Endothelial cell (in vitro differentiated cells): ENCODE measurements at regions not wholly inside any gene's neighbourhood (a gene's known extent, or its start where the extent isn't known, plus 50 kb on each side); places are given as distances from the start of the nearest gene placed in this dataset.

Experiments
- DNase-seq: peaks from one replicate; pipeline ENCODE4 v3.0.0; 2021; ENCODE audit warnings: low spot score
- H3K27ac Mint-ChIP-seq: one replicate; pipeline ENCODE4 v1.8.0; 2021; ENCODE audit warnings: mixed read lengths, inconsistent platforms; ENCODE audit not compliant: unreplicated experiment
- H3K27me3 Mint-ChIP-seq: one replicate; pipeline ENCODE4 v1.8.0; 2021; ENCODE audit warnings: mild to moderate bottlenecking, moderate library complexity, mixed read lengths, inconsistent platforms; ENCODE audit not compliant: unreplicated experiment
- H3K36me3 Mint-ChIP-seq: one replicate; pipeline ENCODE4 v1.8.0; 2021; ENCODE audit warnings: mild to moderate bottlenecking, low read depth, mixed read lengths, inconsistent platforms; ENCODE audit not compliant: unreplicated experiment
- H3K4me1 Mint-ChIP-seq: one replicate; pipeline ENCODE4 v1.8.0; 2021; ENCODE audit warnings: mild to moderate bottlenecking, mixed read lengths, inconsistent platforms; ENCODE audit not compliant: unreplicated experiment
- H3K4me3 Mint-ChIP-seq: one replicate; pipeline ENCODE4 v1.8.0; 2021; ENCODE audit warnings: mild to moderate bottlenecking, mixed read lengths, inconsistent platforms; ENCODE audit not compliant: unreplicated experiment
- H3K9me3 Mint-ChIP-seq: one replicate; pipeline ENCODE4 v1.8.0; 2021; ENCODE audit warnings: mixed read lengths, inconsistent platforms; ENCODE audit not compliant: unreplicated experiment
- CTCF ChIP-seq: fragments of 200-600 bp; sonication (generic); IDR thresholded peaks from one replicate; pipeline ENCODE4 v1.5.0; 2021; ENCODE audit warnings: antibody characterized with exemption; ENCODE audit not compliant: unreplicated experiment

- no peaks in the 10 kb centered on the region for H3K36me3 Mint-ChIP-seq
- H3K27me3 Mint-ChIP-seq: peaks cover 3% of the 10 kb centered on the region
- H3K27ac Mint-ChIP-seq: no peak overlapping the region
- TF ChIP-seq CTCF: no peak
- DNase-seq: no peak
- H3K9me3 Mint-ChIP-seq: peaks cover 7% of the 10 kb centered on the region
- H3K4me1 Mint-ChIP-seq: no peaks in the 10 kb centered on the region
- H3K4me3 Mint-ChIP-seq: no peak overlapping the region
Measured at GRCh38 chr2:6704077-6704476, 161.6 kb downstream of the CMPK2 start.

- H3K9me3 Mint-ChIP-seq: peaks cover 4% of the 10 kb centered on the region
- no peaks in the 10 kb centered on the region for H3K36me3 Mint-ChIP-seq
Measured at GRCh38 chr2:6721395-6721794, 144.3 kb downstream of the CMPK2 start.

GRCh38 chr2:6722574-6722973, 143.1 kb downstream of the CMPK2 start:
- Mint-ChIP-seq H3K9me3 (peaks cover 4% of the 10 kb centered on the region), H3K4me1 (no peaks in the 10 kb centered on the region), H3K4me3 (no peak overlapping the region), H3K27me3 (peaks cover 2% of the 10 kb centered on the region), H3K36me3 (no peaks in the 10 kb centered on the region), H3K27ac (no peak overlapping the region)
- TF ChIP-seq CTCF: no peak
- no peak for DNase-seq

More at GRCh38 chr2:6721395-6721794, 144.3 kb downstream of the CMPK2 start:
- no peak for DNase-seq
- peaks cover 2% of the 10 kb centered on the region for H3K27me3 Mint-ChIP-seq
- no peak overlapping the region for H3K27ac Mint-ChIP-seq
- no peak for TF ChIP-seq CTCF
- H3K4me1 Mint-ChIP-seq: no peaks in the 10 kb centered on the region
- no peak overlapping the region for H3K4me3 Mint-ChIP-seq

- H3K27me3 Mint-ChIP-seq: peaks cover 2% of the 10 kb centered on the region
- TF ChIP-seq CTCF: no peak
- H3K9me3 Mint-ChIP-seq: no peaks in the 10 kb centered on the region
- no peaks in the 10 kb centered on the region for H3K36me3 Mint-ChIP-seq
- H3K4me3 Mint-ChIP-seq: no peak overlapping the region
- no peaks in the 10 kb centered on the region for H3K4me1 Mint-ChIP-seq
- no peak for DNase-seq
- no peak overlapping the region for H3K27ac Mint-ChIP-seq
Measured at GRCh38 chr2:6723865-6724604, 141.7 kb downstream of the CMPK2 start.

GRCh38 chr2:6724605-6725140, 141.0 kb downstream of the CMPK2 start:
- no peak for TF ChIP-seq CTCF
- Mint-ChIP-seq H3K36me3 (no peaks in the 10 kb centered on the region), H3K27ac (no peak overlapping the region), H3K4me3 (no peak overlapping the region), H3K9me3 (no peaks in the 10 kb centered on the region), H3K27me3 (peaks cover 2% of the 10 kb centered on the region), H3K4me1 (no peaks in the 10 kb centered on the region)
- no peak for DNase-seq
